SJCRH30 (cell line): ENCODE measurements at regions not wholly inside any gene's neighbourhood (a gene's known extent, or its start where the extent isn't known, plus 50 kb on each side); places are given as distances from the start of the nearest gene placed in this dataset.

Source experiments
- DNase-seq, 2 experiments: peaks; one replicate each; pipeline ENCODE4 v3.0.0-alpha.2; 2015 to 2020
- H3K27ac ChIP-seq: fragments of 250-450 bp; sonication (Bioruptor Pico); 2 replicates; pipeline ENCODE4 v1.5.1; 2020; ENCODE audit warnings: mild to moderate bottlenecking, moderate library complexity
- H3K27me3 ChIP-seq: fragments of 250-450 bp; sonication (Bioruptor Pico); 2 replicates; pipeline ENCODE4 v1.5.1; 2020; ENCODE audit warnings: mild to moderate bottlenecking, moderate library complexity
- H3K36me3 ChIP-seq: fragments of 250-450 bp; sonication (Bioruptor Pico); 2 replicates; pipeline ENCODE4 v1.5.1; 2020; ENCODE audit warnings: mild to moderate bottlenecking, moderate library complexity
- H3K4me1 ChIP-seq: fragments of 250-450 bp; sonication (Bioruptor Pico); 2 replicates; pipeline ENCODE4 v1.5.1; 2020; ENCODE audit warnings: mild to moderate bottlenecking, moderate library complexity
- H3K4me3 ChIP-seq: fragments of 250-450 bp; sonication (Bioruptor Pico); 2 replicates; pipeline ENCODE4 v1.5.1; 2020; ENCODE audit warnings: mild to moderate bottlenecking, moderate library complexity
- H3K9me3 ChIP-seq: fragments of 250-450 bp; sonication (Bioruptor Pico); replicated peaks from 2 replicates; pipeline ENCODE4 v1.5.1; 2020; ENCODE audit warnings: mild to moderate bottlenecking, moderate library complexity

DNA sequence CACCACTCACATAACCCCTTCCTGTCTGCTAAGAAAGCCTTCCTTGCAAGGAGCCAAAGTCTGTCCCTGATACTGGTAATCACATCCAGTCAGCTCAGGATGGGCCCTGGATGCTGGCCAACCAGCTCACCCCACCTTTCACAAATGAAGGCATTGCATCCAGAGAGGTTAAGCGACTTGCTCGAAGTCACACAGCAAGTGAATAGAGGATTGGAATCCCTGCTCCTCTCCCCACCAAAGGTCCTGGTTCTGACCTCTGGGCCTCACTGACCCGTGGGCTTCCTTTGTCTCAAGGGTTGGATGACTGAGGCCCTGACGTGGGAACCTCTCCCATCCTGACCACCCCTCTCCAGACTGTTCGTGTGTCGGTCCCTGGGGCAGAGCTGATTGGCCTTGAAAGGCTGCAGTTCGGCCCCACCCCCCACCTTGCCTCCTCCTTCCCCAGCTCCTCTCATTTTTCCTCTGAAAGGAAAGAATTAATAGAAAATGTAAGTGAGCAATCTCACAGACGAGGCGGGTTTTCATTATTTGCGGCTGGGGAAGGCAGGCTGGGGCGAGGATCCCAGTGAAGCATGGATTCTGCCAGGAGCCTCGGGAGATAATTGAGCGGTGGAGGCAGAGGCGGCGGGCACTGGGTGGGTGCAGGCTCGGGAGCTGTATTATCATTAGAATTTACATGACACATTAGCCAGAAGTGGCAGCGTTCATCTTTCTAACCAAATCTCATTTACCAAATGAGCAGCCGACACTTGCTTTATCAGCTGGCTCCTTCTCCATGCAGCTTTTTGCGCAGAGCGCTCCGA, 101.5 kb upstream of the CSF3R start:
- peaks cover 39% of the 10 kb centered on the region for H3K27me3 ChIP-seq
- DNase-seq: no peak

DNA sequence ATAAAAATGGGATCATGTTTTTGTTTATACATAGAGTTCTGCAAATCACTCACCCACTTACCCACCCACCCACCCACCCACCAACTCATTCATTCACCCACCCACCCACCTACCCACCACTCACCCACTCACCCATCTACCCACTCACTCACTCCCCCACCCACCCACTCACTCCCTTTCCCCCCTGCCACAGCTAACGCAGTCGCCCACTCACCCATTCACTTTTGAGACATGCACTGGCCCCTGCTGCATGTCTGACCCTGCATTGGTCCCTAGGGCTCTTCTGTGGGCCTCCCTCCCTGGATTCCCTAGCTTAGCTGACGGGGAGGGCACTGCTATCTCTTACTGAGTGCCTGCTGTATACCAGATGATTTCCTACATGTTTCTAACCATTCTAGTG, 100.4 kb upstream of the CSF3R start:
- Histone ChIP-seq H3K4me3 (no peak overlapping the region), H3K36me3 (no peaks in the 10 kb centered on the region), H3K27ac (no peak overlapping the region), H3K9me3 (no peaks in the 10 kb centered on the region), H3K4me1 (no peaks in the 10 kb centered on the region), H3K27me3 (peaks cover 34% of the 10 kb centered on the region)
- DNase-seq: no peak

More for the DNA sequence above, 101.5 kb upstream of the CSF3R start:
- Histone ChIP-seq H3K9me3 (no peaks in the 10 kb centered on the region), H3K27ac (no peak overlapping the region), H3K4me1 (no peaks in the 10 kb centered on the region), H3K36me3 (no peaks in the 10 kb centered on the region), H3K4me3 (no peak overlapping the region)

DNA sequence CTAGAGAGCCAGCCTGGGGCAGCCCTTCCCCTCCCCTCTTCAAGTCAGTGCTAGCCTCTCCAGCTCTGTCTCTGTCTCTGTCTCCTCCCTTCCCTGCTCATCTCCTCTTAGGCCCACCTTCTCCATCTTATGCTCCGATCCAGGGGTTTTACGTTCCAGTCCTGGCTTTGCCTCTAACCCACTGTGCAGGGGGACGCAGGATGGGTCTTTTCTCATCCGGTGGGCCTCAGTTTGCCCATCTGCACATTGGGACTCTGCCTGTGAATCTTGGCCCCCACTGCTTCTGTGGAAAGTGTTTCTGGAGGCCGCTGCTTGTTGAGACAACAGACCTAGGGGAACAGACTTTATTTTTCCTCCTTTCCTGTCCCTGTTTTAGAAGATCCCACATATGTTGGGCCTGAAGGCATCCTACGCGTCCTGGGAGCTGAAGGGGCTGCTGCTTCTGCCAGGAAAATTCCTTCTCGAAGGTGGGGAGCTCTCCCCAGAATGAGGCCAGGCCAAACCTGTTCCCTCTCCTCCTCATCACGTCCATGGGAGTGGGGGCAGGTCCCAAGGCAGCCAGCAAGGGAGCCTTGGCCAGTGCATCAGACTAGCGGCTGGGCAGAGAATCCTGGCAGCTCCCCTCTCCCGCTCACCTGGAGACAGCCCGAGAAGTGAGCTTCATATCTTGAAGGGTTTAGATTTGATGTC, 99.5 kb upstream of the CSF3R start:
- no peak overlapping the region for H3K4me3 ChIP-seq
- H3K4me1 ChIP-seq: no peaks in the 10 kb centered on the region
- H3K27me3 ChIP-seq: peaks cover 30% of the 10 kb centered on the region
- H3K27ac ChIP-seq: no peak overlapping the region
- no peaks in the 10 kb centered on the region for H3K36me3 ChIP-seq
- DNase-seq: no peak
- no peaks in the 10 kb centered on the region for H3K9me3 ChIP-seq

DNA sequence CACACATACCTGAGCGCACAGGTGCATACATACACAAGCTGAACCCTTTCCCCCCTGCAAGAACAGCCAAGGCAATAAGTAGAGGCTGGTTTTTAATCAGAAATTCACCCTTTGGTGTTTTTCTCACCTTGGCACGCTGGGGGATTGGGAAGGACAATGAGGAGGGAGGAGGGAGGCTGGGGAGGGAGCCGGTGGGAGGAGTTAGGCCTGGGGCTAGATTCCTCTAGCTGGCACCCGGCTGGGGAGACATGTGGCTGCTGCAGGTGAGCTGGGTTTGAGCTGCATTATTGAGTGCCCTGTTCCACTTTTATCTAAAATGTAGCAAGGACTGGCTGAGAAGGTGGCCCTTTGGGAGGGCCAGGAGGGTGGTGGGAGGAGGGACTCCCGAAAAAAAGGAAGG, 97.8 kb upstream of the CSF3R start:
- DNase-seq: no peak
- Histone ChIP-seq H3K27me3 (peaks cover 24% of the 10 kb centered on the region), H3K4me3 (no peak overlapping the region), H3K9me3 (no peaks in the 10 kb centered on the region), H3K27ac (no peak overlapping the region), H3K4me1 (no peaks in the 10 kb centered on the region), H3K36me3 (no peaks in the 10 kb centered on the region)

DNA sequence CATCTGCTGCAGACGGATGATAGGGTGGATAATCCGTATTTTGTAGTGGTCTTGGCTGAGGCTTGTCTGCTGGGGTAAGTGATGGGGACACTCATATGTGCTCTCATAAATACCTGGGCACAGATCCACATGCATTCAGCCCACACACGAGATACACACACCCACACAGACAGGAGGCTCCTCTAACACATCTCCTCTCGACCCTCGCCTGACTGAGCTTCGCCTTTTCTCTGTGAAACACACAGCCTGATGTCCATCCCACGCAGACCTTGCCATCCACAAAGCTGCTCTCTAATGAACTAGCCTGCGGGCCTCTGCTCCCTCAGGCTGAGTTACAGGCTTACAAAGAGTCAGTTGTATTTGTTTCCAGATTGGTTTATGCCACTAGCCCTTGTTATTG, 96.3 kb upstream of the CSF3R start:
- Histone ChIP-seq H3K9me3 (no peaks in the 10 kb centered on the region), H3K27me3 (peaks cover 14% of the 10 kb centered on the region)
- no peak for DNase-seq

DNA sequence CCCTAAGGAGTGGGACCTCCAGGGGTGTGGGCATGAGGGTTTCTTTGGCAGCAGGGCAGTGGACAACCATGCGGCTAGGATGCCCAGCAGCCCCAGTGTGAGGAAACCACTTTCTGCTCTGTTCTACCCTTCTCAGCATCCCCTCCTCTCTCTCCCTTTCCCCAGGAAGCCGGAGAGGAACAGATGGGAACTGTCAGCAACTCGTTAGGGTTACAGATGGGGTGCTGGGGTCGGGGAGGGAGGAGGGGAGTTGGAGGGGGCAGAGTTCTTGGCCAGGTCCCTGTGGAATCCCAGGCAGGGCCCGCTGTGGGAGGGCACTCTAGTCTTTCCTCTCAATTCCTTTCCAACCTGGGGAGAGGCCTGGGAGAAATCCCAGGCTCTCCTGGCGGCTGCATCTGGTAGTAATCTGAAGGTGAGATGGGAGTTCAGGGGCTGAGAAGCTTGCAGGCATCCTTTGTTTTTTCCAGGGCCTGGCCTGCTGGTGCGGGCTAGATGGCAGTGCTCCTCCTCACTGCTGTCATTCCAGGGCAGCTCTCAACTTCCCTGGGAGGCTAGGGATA, 93.9 kb upstream of the CSF3R start:
- H3K4me3 ChIP-seq: no peak overlapping the region
- peaks cover 8% of the 10 kb centered on the region for H3K27me3 ChIP-seq
- no peak for DNase-seq
- no peak overlapping the region for H3K27ac ChIP-seq
- no peaks in the 10 kb centered on the region for H3K9me3 ChIP-seq
- no peaks in the 10 kb centered on the region for H3K36me3 ChIP-seq
- no peaks in the 10 kb centered on the region for H3K4me1 ChIP-seq

More for the DNA sequence above, 96.3 kb upstream of the CSF3R start:
- Histone ChIP-seq H3K4me3 (no peak overlapping the region), H3K36me3 (no peaks in the 10 kb centered on the region), H3K4me1 (no peaks in the 10 kb centered on the region), H3K27ac (no peak overlapping the region)

DNA sequence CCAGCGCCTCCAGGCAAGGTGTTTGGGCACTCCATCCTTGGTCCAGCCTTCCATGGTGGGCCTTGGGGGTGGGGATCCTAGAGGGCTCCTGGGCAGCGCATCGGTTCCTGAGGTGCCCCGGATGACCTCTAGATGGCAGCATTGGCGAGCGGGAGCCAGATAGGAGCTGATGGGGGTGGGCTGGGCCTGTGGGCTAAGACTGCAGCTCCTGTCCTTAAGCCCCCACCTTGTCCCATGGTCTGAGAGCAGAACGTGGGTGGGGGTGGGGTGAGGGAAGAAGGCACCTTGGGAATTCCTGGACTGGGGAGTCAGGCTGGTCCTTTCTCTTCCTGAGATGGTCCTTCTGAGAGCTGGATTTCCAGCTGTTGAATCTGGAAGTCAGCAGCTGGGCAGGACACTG, 93.4 kb upstream of the CSF3R start:
- Histone ChIP-seq H3K9me3 (no peaks in the 10 kb centered on the region), H3K27me3 (peaks cover 8% of the 10 kb centered on the region)
- peak; percentile 61 to 74 for DNase-seq

DNA sequence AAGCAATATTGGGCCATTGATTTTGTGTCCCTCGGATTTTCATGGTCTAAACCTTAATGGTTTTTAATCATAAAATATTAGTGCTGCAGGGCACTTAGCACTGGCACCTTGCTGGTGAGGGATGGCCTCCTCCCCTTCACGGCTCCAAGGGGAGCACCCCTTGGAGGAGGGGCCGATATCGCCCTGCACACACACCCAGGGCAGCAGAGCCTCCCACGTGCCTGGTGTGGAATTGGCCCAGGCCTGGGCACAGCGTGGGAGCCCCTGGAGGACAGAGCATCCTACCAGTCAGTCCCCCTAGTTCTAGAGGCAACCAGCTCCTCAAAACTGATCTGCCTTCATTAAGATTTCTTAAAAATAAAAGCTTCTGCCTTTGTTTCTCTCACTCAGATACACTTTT, 90.7 kb upstream of the CSF3R start:
- no peak overlapping the region for H3K4me3 ChIP-seq
- H3K27me3 ChIP-seq: no peaks in the 10 kb centered on the region
- DNase-seq: no peak

More for the DNA sequence above, 93.4 kb upstream of the CSF3R start:
- Histone ChIP-seq H3K4me3 (no peak overlapping the region), H3K36me3 (no peaks in the 10 kb centered on the region), H3K27ac (no peak overlapping the region), H3K4me1 (no peaks in the 10 kb centered on the region)

DNA sequence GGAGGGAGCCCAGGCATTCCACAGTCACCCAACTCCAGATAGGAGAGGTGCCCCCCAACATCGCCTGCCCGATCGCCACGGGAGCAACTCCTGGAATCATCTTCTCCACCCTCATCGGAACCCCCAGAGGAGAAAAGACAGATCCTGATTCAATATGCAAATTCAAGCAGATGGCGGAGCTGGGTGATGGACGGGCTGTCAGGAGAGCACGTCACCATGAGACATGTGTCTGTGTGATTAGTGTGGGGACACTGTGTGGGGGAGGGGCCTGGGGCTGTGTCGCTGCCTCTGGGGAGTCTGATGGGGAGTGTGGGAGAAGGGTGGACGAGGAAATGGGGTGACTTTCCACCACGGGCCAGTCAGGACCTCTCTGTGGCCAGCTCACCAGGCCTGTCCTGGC, 90.2 kb upstream of the CSF3R start:
- H3K4me3 ChIP-seq: no peak overlapping the region
- no peaks in the 10 kb centered on the region for H3K4me1 ChIP-seq
- no peak for DNase-seq
- no peaks in the 10 kb centered on the region for H3K27me3 ChIP-seq
- no peak overlapping the region for H3K27ac ChIP-seq
- no peaks in the 10 kb centered on the region for H3K36me3 ChIP-seq
- H3K9me3 ChIP-seq: no peaks in the 10 kb centered on the region

More for the DNA sequence above, 90.7 kb upstream of the CSF3R start:
- Histone ChIP-seq H3K9me3 (no peaks in the 10 kb centered on the region), H3K27ac (no peak overlapping the region), H3K36me3 (no peaks in the 10 kb centered on the region), H3K4me1 (no peaks in the 10 kb centered on the region)

DNA sequence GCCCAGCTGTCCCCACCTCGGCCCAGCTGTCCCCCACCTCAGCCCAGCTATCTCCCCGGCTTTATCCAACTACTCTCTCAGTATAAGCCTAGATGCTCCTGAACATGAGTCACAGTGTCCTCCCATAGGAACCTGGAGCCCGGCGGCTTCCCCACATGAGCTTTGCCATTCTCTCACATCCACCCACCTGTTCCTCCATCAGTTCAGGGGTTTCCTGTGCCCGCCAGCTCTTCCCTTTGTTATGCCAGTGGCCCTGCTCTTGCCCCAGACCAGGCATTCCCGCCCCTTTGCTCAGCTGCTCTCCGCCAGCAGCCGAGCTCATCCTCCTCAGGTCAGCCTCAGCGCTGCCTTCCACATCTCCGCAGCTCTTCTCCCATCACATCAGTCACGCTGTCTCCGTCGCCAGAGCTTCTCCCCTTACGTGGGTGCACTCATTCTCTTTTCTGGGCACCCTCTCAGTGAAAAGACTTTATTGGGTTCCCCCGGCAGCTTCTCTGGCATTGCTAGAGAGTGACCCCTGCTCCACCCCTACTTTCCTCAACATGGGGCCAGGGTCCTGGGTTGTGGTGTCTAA, 89.5 kb upstream of the CSF3R start:
- DNase-seq: peak in 1 of 2 experiments; percentile 17
- Histone ChIP-seq H3K4me3 (no peak overlapping the region), H3K27me3 (no peaks in the 10 kb centered on the region), H3K9me3 (no peaks in the 10 kb centered on the region), H3K27ac (no peak overlapping the region), H3K36me3 (no peaks in the 10 kb centered on the region), H3K4me1 (no peaks in the 10 kb centered on the region)

DNA sequence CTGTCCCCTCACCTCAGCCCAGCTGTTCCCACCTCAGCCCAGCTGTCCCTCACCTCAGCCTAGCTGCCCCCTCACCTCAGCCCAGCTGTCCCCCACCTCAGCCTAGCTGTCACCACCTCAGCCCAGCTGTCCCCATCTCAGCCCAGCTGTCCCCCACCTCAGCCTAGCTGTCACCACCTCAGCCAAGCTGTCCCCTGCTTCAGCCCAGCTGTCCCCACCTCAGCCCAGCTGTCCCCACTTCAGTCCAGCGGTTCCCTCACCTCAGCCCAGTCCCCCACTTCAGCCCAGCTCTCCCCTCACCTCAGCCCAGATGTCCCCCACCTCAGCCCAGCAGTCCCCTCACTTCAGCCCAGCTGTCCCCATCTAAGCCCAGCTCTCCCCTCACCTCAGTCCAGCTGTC, 88.4 kb upstream of the CSF3R start:
- H3K4me3 ChIP-seq: no peak overlapping the region

DNA sequence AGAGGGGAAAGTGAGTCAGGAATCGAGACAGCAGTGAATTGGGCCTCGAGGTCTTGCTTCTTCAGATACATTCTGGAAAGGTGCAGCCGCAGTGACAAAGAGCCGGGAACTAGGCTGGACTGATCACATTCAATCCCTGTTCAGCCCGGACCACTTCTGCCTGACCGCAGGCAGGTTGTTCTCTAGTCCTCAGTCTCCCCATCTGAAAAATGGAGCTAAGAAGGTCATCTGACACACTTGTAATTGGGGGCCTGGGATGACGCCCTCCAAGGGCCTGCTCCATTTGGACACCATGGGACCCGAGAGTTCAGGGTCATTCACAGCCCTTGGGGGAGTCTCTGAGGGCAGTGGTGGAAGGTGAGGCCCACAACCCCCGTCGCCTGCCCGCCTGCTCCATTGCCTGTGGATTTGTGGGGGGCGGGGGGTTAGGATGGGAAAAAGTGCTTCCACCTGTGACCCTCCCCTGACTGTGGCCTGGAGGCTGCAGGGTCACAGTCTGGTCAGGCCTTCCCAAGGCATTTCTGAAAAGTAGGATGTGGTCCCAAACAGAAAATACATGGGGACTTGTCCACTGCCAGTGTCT, 87.9 kb upstream of the CSF3R start:
- H3K9me3 ChIP-seq: no peaks in the 10 kb centered on the region
- H3K4me1 ChIP-seq: no peaks in the 10 kb centered on the region
- no peak overlapping the region for H3K27ac ChIP-seq
- H3K36me3 ChIP-seq: no peaks in the 10 kb centered on the region
- DNase-seq: no peak
- H3K4me3 ChIP-seq: no peak overlapping the region
- peaks cover 2% of the 10 kb centered on the region; the same call in 1 of the 2 replicates for H3K27me3 ChIP-seq

More for the DNA sequence above, 88.4 kb upstream of the CSF3R start:
- no peaks in the 10 kb centered on the region for H3K36me3 ChIP-seq
- no peaks in the 10 kb centered on the region for H3K9me3 ChIP-seq
- peak; percentile 13 to 31 for DNase-seq
- no peak overlapping the region for H3K27ac ChIP-seq
- no peaks in the 10 kb centered on the region for H3K4me1 ChIP-seq
- peaks cover 2% of the 10 kb centered on the region; the same call in 1 of the 2 replicates for H3K27me3 ChIP-seq

DNA sequence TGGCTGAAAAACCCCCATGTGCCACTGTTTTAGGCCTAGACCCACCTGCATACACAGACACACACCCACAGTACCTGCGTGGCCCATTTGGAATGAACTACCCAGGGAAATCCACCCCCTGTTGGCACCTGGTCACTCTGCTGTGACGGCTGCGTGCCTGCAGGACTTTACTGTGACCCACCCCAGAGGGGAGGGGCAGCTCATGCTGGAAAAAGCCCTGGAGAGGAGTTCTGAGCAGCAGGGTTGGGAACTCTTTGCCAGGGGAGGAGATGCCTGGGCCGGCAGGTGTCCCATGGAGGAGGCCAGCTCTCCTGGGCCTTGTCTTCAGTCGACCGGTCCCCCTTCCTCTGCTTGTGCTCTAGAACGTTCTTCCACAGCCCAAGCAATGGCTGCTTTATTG, 87.3 kb upstream of the CSF3R start:
- H3K27ac ChIP-seq: no peak overlapping the region
- H3K4me1 ChIP-seq: no peaks in the 10 kb centered on the region
- peaks cover 2% of the 10 kb centered on the region; the same call in 1 of the 2 replicates for H3K27me3 ChIP-seq
- no peak for DNase-seq
- H3K36me3 ChIP-seq: no peaks in the 10 kb centered on the region
- no peaks in the 10 kb centered on the region for H3K9me3 ChIP-seq
- H3K4me3 ChIP-seq: no peak overlapping the region

DNA sequence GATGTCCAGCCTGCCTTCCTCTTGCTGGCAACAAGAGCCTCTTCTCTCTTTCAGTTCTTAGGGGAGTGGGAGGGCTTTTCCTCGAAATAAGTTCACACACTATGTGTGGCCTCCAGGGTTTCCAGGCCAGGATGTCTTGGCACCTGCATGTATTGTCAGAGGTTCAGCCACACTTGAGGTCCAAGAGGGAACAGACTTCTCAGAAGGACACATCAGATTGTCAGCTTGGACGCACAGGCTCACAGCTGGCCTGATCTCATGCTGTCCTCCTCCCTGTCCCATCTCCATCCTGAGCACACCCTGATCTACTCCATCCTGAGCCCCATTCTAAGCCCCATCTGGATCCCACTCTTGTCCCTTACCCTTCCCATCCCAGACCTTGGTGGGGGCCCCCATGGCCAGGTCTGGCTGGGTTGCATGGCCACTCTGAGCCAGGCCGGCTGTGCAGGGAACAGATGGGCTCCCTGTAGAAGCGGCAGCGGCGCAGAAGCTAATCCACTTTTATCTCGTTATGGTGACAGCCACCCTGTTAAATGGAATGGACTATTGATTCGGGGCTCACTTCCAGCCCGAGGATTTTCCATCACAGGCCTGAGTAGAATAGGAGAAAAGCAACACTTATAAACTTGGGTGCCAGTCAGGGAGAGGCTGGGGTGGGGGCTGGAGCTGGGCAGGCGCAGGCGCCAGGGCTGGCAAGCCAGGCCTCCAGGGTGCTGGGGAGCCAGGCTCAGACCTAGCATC, 85.1 kb upstream of the CSF3R start:
- Histone ChIP-seq H3K27ac (no peak overlapping the region), H3K9me3 (no peaks in the 10 kb centered on the region), H3K27me3 (peaks cover 2% of the 10 kb centered on the region; the same call in 1 of the 2 replicates), H3K36me3 (no peaks in the 10 kb centered on the region), H3K4me3 (no peak overlapping the region), H3K4me1 (no peaks in the 10 kb centered on the region)
- no peak for DNase-seq
